Stimulated activated CD4-positive, alpha-beta T cell treated with anti-CD3 and anti-CD28 coated beads, Interleukin-2, amount 100 ng/mL, for 24 hours (primary cell): ENCODE measurements at regions not wholly inside any gene's neighbourhood (a gene's known extent, or its start where the extent isn't known, plus 50 kb on each side); places are given as distances from the start of the nearest gene placed in this dataset.

Source experiments
- DNase-seq, 2 donors: peaks; one replicate each; pipeline ENCODE4 v3.0.0-alpha.2; 2020

DNA sequence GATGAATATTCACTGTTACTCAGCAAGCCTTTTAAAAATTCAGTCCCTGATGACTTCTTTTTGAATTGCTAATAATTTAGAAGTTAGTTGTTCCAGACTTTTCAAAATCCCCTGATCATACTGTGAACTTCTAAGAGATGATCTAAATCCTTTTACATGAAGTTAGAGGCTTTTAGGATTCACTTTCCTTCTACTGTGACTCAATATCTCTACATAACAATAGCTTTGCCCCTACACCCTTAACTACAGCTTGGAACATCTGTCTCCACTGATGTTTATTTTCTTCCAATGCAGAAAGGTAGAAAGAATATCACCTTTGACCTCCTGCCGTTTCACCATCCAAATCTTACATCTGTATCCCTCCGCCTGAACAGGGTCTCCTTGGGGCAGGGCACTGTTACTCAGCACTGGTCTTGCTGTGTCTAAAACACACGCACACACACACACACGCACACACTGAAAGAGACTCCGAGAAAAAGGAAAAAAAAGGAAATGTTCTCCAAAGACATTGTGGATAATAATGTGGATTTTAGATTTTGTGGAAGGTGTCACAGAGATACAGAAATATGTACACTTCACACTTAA lies 111.6 kb upstream of the GPRIN3 start:
- no peak for DNase-seq

DNA sequence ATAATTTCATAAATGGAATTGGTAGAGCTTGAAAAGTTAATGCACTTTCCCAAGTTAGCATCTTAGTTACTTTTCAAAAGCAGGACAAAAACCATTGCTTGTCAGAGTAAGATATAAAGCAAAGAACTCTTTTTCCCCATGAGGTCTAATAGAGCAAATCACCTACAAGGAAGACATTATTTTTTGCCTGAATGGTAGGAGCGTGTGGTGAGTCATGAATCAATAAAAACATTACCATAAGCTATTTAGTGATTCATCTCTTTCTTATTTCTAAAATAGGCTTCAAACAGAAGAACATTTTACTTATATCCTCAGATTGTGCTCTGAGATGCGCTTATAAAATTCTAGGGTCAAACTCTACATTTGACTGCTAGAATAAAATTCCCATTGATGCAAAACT lies 109.4 kb upstream of the GPRIN3 start:
- no peak for DNase-seq

DNA sequence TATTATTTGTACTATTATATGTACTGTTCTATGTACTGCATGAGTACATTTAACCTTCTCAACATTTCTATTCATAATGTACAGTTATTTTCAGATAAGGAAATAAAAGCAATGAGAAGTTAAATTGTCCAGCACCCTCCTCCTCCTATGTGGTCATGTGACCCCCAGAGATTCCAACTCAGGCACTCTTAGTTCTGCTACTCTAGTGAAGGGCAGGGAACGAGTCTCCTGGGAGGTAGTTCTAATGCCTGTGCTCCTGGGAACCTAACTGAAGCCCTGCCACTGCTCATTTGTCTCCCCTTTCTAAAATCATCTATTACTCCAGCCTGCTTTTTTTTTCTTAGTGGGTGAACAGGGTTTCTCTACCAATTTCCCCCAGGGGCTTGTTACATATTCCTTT lies 105.9 kb upstream of the GPRIN3 start:
- no peak for DNase-seq

DNA sequence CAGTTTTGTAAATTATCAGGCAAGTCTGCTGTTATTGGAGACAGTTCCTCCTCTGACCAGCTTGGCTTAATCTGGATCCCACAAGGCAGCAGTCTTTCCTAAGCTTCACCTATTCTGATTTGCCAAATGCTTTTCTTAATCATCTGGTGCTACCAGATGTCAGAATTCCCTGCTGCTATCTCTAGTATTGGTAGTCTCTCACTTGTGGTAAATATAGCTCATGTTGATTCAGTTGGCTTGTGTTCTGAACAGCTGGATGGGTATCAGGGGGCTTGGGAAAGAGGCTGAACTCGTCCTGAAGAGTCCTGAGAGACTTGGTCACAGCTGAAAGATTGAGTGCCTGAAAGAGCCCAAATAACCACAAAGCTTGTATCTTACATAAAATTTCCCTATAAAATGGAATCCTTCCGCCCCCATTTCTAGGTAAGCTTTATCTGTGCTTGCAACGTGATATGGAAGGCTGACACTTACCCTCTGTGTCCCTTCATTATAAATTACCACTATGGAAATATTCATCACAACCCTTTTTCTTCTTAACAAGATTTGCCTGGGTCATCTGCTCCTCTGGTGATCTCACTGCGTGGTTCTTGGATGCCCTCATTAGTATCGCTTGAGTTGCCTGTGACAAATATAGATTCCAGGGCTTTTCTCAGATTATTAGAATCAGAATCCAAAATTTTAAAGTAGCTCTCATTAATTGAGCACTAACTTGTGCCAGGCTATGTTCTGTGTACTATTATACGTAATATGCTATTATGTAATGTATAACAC lies 104.1 kb upstream of the GPRIN3 start:
- DNase-seq = no peak

DNA sequence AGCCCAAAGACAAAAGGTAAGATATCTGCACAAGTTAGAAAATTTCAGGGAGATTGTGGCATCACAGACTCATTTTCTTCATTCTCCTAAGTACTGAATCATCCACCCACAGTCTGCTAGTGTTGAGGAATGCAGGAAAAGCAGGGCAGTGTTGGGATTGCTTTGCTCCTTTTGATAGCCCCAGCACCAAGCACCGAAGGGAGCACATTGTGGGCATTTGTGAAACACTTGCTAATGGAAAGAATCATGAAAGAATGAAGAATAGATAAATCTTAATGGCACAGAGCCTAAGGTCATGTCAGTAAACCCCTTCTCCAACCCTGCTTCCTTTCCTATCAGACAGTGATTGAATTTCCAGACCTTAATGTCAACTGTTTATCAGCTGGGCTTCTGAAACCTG lies 103.1 kb upstream of the GPRIN3 start:
- DNase-seq = no peak

DNA sequence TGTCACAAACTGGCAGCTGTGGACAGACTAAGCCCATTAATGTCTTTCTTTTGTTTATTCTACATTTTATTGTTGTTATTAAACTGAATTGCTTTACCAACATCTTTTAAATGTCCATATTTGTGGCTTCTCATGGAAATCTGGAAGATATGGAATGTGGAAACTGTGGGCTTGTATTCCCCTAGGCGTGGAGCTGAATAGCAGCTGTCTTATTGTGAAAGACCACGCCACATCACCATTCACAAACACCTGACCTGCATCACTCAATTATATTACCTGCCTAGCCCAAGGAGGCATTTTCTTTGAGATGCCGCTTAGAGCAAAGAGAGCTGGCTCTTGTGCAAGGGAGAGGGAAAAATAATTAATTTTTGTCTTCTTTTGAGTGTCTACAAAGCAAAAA lies 96.9 kb upstream of the GPRIN3 start:
- no peak for DNase-seq

DNA sequence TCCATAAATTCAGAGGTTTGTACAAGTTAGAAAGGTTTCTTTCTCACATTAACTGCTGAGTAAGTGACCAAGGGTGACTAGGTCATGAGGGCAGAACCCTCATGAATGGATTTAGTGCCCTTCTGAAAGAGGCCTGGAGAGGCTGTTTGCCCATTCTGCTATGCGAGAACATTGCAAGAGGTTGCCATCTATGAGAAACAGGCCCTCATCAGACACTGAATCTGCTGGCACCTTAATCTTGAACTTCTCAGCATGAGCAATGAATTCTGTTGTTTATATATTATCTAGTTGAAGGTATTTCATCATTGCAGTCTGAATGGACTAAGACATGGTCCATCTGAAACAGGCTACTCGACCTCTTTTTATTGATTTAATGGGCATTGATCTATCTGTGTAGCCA lies 96.2 kb upstream of the GPRIN3 start:
- DNase-seq = no peak

DNA sequence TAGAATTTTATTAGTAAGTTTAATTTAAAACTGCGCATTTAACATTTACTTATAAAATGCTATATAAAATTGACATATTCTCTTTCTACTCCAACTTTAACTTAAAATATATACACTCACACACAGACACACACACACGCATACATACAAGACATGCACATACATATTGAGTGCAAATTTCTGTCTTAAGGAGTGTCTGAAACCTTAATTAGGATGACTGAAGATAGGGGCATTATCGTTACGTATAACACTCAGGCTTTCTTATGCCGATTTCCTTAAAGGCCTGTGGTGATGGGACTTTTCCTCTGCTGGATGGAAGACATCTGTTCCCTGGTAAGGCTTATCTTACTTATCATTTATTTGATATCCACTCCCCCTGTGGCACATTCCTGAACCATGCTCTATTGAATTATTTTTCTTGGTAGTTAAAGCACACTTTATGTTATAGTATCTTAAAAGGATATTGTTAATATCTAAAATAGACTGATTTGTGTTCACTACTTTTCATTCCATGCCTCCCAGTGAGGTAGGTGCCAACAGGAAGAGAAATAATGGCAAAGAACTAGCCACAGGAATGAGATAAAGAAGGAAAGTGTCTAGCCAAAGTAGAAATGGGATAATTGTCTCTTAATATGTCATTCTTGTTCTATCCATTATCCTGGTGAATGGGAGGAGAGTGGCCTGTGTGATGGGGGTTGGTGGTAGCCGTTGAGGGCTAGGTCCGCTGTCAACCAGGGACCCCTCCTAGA lies 92.9 kb upstream of the GPRIN3 start:
- no peak for DNase-seq

GRCh38 chr4:89398644-89399043 lies 91.0 kb upstream of the GPRIN3 start:
- DNase-seq = no peak

DNA sequence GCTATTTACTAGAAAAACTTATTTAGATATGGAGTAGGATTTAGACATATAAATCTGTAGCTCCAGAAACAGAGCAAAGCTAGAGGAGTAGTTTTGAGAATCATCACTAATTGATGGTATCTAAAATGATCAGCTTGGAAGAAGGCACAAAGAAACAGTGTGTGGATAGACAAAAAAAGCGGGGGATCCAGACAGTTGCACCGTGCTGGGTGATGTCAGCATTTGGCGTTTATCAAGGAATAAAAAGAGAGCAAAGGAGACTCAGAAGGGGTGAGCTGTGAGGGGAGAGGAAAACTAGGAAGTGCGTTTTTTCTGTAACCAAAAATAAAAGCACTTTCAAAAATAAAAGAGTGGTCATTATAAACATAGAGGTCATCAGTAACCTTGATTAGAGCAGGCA lies 90.5 kb upstream of the GPRIN3 start:
- no peak for DNase-seq

DNA sequence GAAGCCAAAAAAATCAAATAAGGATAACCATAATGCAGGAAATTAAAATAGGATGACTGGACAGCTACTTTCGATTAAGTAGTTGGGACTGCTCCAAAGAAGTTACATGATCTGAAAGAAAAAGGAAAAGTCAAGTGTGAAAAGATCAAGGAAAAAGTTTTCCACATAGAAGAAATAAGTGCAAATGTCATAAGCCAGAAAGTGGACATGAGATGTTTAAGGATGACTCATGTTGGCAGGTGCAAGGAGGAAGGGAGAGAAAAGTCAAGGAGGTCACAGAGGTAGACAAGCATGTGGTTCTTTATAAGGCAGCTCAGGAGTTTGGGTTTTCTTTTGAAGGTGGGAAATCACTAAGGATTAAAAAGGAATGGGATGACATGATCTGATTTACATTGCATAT lies 89.8 kb upstream of the GPRIN3 start:
- DNase-seq = no peak

GRCh38 chr4:89382439-89382838 lies 74.8 kb upstream of the GPRIN3 start:
- DNase-seq = no peak

DNA sequence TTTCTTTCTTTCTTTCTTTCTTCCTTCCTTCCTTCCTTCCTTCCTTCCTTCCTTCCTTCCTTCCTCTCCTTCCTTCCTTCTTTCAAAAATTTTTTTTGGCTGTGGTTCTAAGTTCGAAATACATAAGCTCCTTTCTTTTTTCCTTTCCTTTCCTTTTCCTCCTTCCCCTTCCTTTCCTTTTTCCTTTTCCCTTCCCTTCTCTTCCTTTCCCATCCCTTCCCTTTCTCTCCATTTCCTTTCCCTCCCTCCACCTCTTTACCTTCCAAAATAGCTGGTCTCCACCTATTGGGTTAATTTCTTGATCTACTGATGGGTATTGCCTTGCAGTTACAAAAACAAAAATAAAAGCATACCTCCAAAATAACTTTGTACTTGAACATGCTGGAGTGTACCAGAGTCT lies 73.4 kb upstream of the GPRIN3 start:
- DNase-seq = no peak

- DNase-seq = no peak
These were observed 72.0 kb upstream of the GPRIN3 start for GRCh38 chr4:89379511-89380044.

GRCh38 chr4:89373394-89373793 lies 65.8 kb upstream of the GPRIN3 start:
- DNase-seq = no peak

GRCh38 chr4:89371614-89372013 lies 64.0 kb upstream of the GPRIN3 start:
- no peak for DNase-seq

GRCh38 chr4:89369581-89369980 lies 62.0 kb upstream of the GPRIN3 start:
- DNase-seq = no peak

DNA sequence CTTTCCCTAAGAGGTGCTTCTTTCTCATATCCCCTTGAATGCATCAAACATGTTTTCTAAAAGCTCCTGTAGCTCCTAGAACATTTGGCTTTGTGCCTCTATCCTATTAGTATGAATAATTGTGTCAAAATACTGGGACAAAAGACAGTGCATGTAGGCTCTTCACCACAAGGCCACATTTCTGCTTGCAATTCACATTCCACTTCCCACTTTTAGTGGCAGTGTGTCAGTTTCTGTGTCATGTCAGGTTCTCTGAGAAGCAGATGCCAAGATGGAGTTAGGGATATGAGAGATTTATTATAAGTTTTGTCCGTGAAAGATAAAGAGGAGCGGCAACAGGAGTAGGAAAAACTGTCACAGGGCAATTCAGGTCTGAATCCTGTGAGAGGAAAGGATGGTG lies 61.3 kb upstream of the GPRIN3 start:
- no peak for DNase-seq

DNA sequence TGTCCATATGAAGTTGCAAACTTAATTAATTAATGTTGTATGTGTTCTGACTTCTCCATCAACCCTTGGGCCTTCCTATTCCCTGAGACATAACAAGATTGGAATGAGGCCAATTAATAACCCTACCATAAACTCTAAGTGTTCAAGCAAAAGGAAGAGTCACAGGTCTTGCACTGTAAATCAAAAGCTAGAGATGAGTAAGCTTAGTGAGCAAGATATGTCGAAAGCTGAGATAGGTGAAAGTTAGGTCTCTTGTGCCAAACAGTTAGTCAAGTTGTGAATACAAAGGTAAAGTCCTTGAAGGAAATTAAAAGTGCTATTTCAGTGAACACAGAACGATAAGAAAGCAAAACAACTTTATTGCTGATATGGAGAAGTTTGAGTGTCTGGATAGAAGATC lies 58.2 kb upstream of the GPRIN3 start:
- DNase-seq = no peak

DNA sequence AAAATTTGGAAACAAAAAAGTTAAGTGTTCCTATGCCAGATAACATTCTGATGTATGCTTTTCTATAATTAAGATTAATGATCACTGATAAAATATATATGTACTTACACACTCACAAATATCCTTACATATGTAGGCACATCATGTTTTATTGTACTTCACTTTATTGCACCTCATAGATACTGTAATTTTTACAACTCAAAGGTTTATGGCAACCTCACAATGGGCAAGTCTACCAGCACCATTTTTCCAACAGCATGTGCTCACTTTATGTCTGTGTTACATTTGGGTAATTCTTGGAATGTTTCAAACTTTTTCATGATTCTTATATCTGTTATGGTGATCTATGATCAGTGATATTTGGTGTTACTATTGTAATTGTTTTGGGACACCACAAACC lies 57.8 kb upstream of the GPRIN3 start:
- DNase-seq = no peak

DNA sequence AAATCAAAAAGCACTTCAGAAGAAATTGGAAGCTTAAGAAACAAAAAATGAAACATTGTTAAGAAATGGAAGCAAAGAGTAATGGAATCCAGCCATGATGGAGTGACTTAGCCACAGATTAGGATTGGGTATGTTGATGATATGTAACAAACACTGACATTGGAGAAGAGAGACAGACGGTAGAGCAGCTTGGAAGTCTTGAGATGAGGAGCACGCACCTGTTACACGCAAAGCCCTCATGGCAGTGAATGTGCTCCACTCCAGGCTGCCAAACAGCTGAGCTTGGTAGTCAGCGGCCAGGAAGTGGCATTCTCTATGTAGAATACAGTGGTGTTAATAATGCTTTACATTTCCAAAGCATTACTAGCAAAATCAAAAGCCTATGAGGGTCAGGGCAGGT lies 56.9 kb upstream of the GPRIN3 start:
- no peak for DNase-seq

- no peak for DNase-seq
These were observed 56.2 kb upstream of the GPRIN3 start for GRCh38 chr4:89363786-89364185.

- DNase-seq = no peak
These were observed 51.5 kb upstream of the GPRIN3 start for GRCh38 chr4:89358935-89359638.
